GM19023 (cell line): ENCODE measurements at regions not wholly inside any gene's neighbourhood (a gene's known extent, or its start where the extent isn't known, plus 50 kb on each side); places are given as distances from the start of the nearest gene placed in this dataset.

Experiments used
- ATAC-seq: cut with Tn5 transposase; IDR thresholded peaks from one replicate; pipeline ENCODE4 v1.9.1; 2021; ENCODE audit warnings: mild to moderate bottlenecking, moderate library complexity; ENCODE audit not compliant: unreplicated experiment

GRCh38 chr7:25391961-25392587, 163.8 kb upstream of the NPVF start:
- ATAC-seq = no peak

DNA sequence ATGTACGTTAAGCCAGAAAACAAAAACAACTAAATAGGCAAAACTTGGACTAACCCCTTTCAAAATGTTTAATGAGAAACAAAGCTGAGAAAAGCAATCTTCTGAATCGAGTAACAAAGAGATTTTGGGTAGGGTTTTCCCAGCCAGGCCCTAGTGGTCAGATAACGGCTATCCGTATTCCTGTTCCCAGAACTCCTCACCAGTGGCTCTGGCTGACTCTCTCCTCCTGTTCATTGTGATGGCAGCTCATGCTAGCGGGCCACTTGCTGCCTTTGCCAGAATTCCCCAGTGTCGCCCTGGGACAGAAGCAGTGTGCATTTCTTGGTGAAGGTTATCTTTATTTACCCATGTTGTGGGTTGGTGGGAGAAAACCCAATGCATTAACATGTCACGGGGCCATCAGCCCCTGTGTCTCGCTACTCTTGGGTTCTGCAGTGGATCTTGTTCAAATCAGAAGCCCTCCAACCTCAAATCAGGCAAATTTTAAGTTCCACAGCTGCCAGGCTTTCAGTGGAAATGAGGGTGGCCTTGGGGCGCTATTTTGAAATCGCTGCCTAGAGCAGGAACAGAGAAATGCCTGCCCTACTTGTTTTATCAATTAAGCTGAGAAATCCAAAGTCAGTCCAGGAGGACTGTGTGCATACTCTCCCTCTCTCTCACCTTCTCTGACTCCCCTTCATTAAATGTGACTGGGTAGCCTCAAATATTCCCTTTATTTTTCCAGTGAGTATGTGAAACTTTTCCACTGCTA, 164.5 kb upstream of the NPVF start:
- no peak for ATAC-seq

DNA sequence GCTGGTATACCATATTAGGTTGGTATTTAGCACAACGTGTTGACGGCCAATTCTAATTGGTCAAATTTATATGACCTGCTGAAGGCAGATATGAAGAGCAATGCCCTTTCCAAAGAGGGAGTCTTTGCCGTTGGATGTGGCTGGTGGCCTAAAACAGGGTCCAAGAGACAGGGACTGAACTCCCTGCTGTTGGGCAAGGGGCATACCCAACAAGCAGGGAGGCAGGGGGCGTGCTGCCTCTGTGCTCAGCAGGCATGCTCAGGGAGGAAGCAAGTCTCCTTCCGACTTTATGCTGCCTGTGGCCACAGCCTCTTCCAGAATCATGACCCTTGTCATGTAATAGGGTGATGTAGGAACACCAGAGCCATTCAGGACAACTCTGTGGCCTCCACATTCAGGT, 167.7 kb upstream of the NPVF start:
- no peak for ATAC-seq

DNA sequence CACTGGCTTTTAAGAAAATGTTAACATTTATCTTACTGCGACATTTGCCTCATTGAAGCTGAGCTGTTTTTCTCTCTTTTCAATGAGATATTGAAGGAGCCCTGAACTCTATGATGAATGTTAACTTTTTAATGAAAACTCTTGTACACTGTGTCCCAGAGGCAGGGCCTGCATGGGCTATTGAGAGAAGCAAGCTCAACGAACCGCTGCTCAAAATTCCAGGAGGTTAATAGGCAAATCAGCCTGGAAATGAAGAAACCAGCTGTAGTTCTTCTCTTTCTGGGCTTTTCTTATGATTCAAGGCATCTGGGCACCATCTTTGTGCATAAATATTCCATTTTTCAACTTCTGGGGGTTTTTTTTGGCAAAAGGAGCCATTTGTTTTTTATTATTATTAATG, 168.4 kb upstream of the NPVF start:
- no peak for ATAC-seq

- ATAC-seq = no peak
Measured at GRCh38 chr7:25398418-25398817, 170.1 kb upstream of the NPVF start.

- no peak for ATAC-seq
Measured at GRCh38 chr7:25399000-25399750, 170.9 kb upstream of the NPVF start.

- ATAC-seq = no peak
Measured at GRCh38 chr7:25402532-25402931, 174.2 kb upstream of the NPVF start.

DNA sequence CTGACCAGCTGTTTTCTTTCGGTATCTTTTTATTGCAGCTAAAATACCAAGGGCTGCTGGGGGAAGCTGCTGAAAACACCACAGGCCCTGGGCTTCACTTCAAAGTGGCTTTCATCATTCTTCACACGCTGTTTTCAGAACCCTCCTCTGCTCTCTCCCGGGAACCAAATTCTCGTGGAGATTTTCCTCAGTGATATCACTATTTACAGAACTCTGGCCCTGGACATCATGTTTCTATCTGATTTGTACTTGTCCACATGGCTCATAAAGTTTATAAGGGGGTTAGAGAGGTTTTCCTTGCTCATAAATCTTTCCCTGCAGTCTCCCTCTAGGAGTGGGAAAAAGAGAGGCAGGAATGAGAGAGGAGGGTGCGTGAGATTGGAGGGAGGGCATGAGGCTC, 177.4 kb upstream of the NPVF start:
- ATAC-seq = no peak

- ATAC-seq = no peak
Measured at GRCh38 chr7:25407053-25407452, 178.8 kb upstream of the NPVF start.

- no peak for ATAC-seq
Measured at GRCh38 chr7:25408012-25408687, 179.9 kb upstream of the NPVF start.

GRCh38 chr7:25408876-25409275, 180.6 kb upstream of the NPVF start:
- ATAC-seq = no peak

GRCh38 chr7:25409897-25410636, 181.8 kb upstream of the NPVF start:
- ATAC-seq = no peak

DNA sequence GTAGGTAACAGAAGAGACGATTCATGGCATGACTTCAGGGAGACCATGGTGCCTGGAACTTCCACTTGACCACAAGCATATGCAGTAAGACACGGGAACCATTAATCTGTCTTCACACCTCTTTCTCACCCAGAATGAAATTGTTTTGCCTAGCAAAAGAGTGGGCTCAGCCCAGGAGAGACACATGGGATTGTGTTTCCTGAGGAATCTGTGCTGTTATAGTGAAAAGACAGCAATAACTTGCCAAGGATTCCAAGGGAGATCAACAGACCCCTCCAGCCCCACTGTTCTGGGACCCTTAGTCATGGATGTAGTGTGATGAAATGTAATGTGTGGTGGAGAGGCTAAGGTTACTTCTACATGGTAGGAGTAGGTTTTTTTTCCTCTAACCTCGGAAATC, 192.5 kb upstream of the NPVF start:
- no peak for ATAC-seq

DNA sequence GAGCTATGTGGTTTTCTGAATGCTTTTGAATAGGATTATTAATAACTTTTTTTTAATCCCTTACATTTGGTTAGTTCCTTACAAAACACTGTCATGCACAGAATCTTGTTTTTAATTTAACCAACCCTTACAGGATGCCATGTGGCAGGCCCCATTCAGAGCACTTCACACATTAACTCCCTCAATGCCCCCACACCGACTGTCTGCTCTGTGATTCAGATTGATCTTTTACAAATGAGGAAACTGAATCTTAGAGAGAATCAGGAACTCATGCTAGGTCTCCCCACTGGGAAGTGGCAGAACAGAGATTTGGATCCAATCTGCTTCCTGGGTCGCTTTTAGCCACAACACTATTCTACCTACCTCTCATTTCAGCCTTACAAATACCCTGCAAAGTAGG, 195.8 kb upstream of the NPVF start:
- no peak for ATAC-seq

DNA sequence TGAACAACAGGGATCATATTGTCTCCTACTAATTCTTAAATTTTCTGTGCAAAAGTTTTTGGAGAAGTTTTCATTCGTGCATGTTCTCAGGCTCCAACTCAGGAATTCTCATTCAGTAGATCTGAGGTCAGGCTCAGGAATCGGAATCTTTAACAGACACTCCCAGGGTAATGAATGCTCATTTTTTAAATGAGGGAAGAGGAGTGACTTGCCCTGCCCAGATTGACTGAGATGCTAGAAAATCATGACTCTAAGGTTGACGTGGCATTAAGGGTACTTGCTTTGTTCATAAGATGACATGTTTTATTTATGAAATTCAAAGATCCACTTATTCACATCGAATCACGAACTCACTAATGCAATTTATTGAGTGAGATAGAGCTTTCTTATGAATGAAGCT, 196.6 kb upstream of the NPVF start:
- no peak for ATAC-seq

DNA sequence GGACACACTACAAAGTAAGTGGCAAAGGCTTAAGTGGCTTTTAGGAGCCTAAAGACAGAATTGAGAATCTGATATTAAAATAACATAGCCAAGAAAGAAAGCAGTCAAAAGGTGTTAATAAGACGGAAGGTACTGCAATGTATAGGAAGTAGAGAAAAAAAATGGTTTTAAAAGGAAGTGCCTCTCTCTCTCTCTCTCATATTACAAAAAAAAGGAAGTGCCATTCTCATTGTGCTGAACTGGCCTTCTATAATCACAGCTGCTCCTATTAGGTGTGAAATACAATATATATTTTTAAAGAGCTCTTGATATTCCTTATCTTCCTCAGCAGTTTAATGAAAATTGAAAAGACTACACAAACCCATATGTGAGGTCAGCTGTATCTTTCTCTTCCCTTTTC, 199.4 kb upstream of the NPVF start:
- ATAC-seq = no peak

DNA sequence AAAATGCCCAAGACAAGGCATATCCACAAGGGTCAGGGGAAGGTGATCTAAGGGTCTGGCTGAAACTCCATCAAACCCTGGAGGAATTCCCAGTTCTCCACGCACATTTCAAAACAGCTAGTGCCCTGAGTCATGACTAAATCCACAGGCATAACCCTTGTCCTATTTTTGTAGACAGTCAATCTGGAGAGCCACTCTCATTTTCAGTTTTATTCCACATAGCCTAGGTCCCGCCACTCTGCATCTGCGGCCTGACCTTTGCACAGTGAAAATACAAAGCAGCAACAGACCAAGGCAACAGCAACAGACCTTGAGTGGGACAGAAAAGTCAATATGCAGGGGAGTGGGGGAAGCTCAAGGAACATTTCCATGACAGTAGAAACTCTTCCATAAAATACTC, 201.4 kb upstream of the NPVF start:
- ATAC-seq = no peak

GRCh38 chr7:25430200-25430931, 202.1 kb upstream of the NPVF start:
- ATAC-seq = no peak

DNA sequence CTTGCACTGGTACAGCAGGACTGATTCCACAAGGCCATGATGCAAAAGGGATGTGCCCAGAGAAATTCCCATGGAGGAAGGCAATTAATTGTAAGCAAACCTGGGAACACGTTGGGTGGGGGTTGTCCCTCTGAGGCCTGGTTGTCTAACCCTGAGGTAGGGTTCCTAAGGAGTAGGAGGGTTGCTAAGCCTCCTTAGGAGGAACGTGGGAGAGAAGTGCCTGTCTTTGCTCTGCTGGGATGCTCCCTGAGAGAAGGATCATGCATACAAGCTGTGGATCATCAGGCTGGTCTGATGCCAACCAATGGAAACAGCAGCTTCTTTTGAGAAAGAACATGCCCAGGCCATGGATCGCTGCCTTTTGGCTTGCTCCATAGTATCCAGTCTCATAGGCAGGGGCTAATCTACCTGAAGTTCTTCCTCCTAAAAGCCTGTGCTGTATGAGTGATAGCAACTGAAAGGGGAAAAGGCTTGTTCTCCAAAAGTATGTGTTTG, 203.7 kb upstream of the NPVF start:
- ATAC-seq = no peak

DNA sequence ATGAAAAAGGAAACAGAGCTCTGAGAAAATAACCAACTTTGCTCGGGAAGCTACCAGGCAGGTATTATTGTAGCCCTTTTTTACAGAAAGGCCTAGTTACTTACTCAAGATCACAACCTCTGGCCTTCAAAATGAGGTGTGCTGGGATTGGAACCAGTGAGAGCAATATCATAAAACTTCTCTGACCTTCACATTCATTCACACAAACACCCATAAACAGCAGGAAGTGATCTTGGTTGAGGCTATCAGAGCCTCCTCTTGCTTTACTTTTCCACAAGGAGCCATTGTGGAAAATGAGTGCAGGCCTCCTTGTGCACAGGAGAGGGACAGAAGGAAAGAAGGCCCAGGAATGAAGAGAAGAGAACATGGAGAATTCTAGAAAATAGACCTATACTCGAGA, 204.5 kb upstream of the NPVF start:
- ATAC-seq = no peak
